PC-3 (cell line): ENCODE measurements at regions not wholly inside any gene's neighbourhood (a gene's known extent, or its start where the extent isn't known, plus 50 kb on each side); places are given as distances from the start of the nearest gene placed in this dataset.

Source experiments
- ATAC-seq: fragments of 200-7000 bp; cut with Tn5 transposase; 2 replicates; pipeline ENCODE4 v1.9.1; 2020; ENCODE audit warnings: mild to moderate bottlenecking, moderate library complexity
- BruUV-seq: library from RNA; stranded (reverse); fragments of 400-500 nt; replicated peaks from 2 replicates; lab custom pipeline; 2021; lab: Mats Ljungman, UMichigan
- CTCF ChIA-PET: fragments of 300-600 bp; sonication (Branson Sonifier 250); formaldehyde crosslinking; loops from one replicate; lab custom pipeline; 2022; ENCODE audit warnings: antibody characterized with exemption; lab: Charles Lee
- POLR2A ChIA-PET: fragments of 300-600 bp; sonication (Branson Sonifier 250); formaldehyde crosslinking; loops from one replicate; lab custom pipeline; 2022; ENCODE audit warnings: antibody characterized with exemption; ENCODE audit not compliant: unreplicated experiment; lab: Charles Lee
- DNase-seq: peaks from one replicate; pipeline ENCODE4 v3.0.0-alpha.2; 2015
- H2AFZ ChIP-seq: fragments of 300-600 bp; sonication (generic); 2 replicates; pipeline ENCODE4 v1.6.0; 2016; ENCODE audit warnings: antibody characterized with exemption, low read length
- H3F3A ChIP-seq: fragments of 300-600 bp; sonication (generic); one replicate; pipeline ENCODE4 v1.6.0; 2017; ENCODE audit warnings: antibody characterized with exemption, low read length, control low read depth, mild to moderate bottlenecking; ENCODE audit not compliant: unreplicated experiment
- H3K27ac ChIP-seq: fragments of 300-600 bp; sonication (generic); 2 replicates; pipeline ENCODE4 v1.5.1; 2016; ENCODE audit warnings: mild to moderate bottlenecking, low read length
- H3K27me3 ChIP-seq: fragments of 300-600 bp; sonication (generic); 2 replicates; pipeline ENCODE4 v1.6.1; 2016; ENCODE audit warnings: low read length, mixed read lengths
- H3K36me3 ChIP-seq: fragments of 300-600 bp; sonication (generic); 2 replicates; pipeline ENCODE4 v1.6.1; 2016; ENCODE audit warnings: low read depth, mixed run types, low read length, mixed read lengths
- H3K4me1 ChIP-seq: fragments of 300-600 bp; sonication (generic); 2 replicates; pipeline ENCODE4 v1.5.1; 2016; ENCODE audit warnings: low read length; ENCODE audit not compliant: insufficient read depth
- H3K4me2 ChIP-seq: fragments of 300-600 bp; sonication (generic); 2 replicates; pipeline ENCODE4 v1.6.0; 2016; ENCODE audit warnings: low read length
- H3K4me3 ChIP-seq: fragments of 300-600 bp; sonication (generic); 2 replicates; pipeline ENCODE4 v1.5.1; 2016; ENCODE audit warnings: mild to moderate bottlenecking, low read length, mixed read lengths
- H3K79me2 ChIP-seq: fragments of 300-600 bp; sonication (generic); 2 replicates; pipeline ENCODE4 v1.6.1; 2017; ENCODE audit warnings: low read length, mixed read lengths
- H3K9ac ChIP-seq: fragments of 300-600 bp; sonication (generic); 2 replicates; pipeline ENCODE4 v1.6.0; 2016; ENCODE audit warnings: mild to moderate bottlenecking, low read length
- H3K9me2 ChIP-seq: fragments of 300-600 bp; sonication (generic); replicated peaks from 2 replicates; pipeline ENCODE4 v1.6.1; 2016; ENCODE audit warnings: mixed run types, low read length, mixed read lengths
- H3K9me3 ChIP-seq: fragments of 300-600 bp; sonication (generic); 2 replicates; pipeline ENCODE4 v1.6.1; 2016; ENCODE audit warnings: low read length, mixed read lengths
- H4K20me1 ChIP-seq: fragments of 300-600 bp; sonication (generic); 2 replicates; pipeline ENCODE4 v1.6.1; 2016; ENCODE audit warnings: low read length, mixed read lengths
- CTCF ChIP-seq: fragments of 300-600 bp; sonication (generic); conservative IDR thresholded peaks from 2 replicates; pipeline ENCODE4 v1.5.1; 2017; ENCODE audit warnings: antibody characterized with exemption, low read depth, mild to moderate bottlenecking, low read length
- EZH2 ChIP-seq: fragments of 300-600 bp; sonication (generic); IDR thresholded peaks from one replicate; pipeline ENCODE4 v1.6.1; 2017; ENCODE audit warnings: antibody characterized with exemption, mild to moderate bottlenecking, low read length; ENCODE audit not compliant: unreplicated experiment
- EZH2phosphoT487 ChIP-seq: fragments of 300-600 bp; sonication (generic); IDR thresholded peaks from 2 replicates; pipeline ENCODE4 v1.6.1; 2018; ENCODE audit warnings: mild to moderate bottlenecking, antibody characterized with exemption, low read length, borderline replicate concordance
- intact Hi-C: fragments of 100-400 bp; cut with micrococcal nuclease; formaldehyde crosslinking; loops from 2 replicates; pipeline ENCODE4 v1.9.0; 2023

- Histone ChIP-seq H3K4me2 (no peak overlapping the region), H3K4me1 (no peaks in the 10 kb centered on the region), H3K9ac (no peak overlapping the region), H3K4me3 (no peak overlapping the region), H3F3A (no peaks in the 10 kb centered on the region), H3K36me3 (no peaks in the 10 kb centered on the region), H4K20me1 (no peaks in the 10 kb centered on the region), H3K9me3 (no peaks in the 10 kb centered on the region), H3K9me2 (no peaks in the 10 kb centered on the region), H2AFZ (no peak overlapping the region), H3K79me2 (no peaks in the 10 kb centered on the region), H3K27ac (no peak overlapping the region), H3K27me3 (no peaks in the 10 kb centered on the region)
- POLR2A ChIA-PET: no interaction called here
- ATAC-seq: no peak
- DNase-seq: no peak
- CTCF ChIA-PET: no interaction called here
- no TSS peak for BruUV-seq
- TF ChIP-seq EZH2 (no peak), CTCF (no peak), EZH2phosphoT487 (no peak)
- intact Hi-C loops: no loop called here
Observed at GRCh38 chr7:46902463-46902862, 679.4 kb downstream of the TNS3 start.

GRCh38 chr7:46900312-46901263 lies 681.3 kb downstream of the TNS3 start:
- Histone ChIP-seq H3K27me3 (no peaks in the 10 kb centered on the region), H3K36me3 (no peaks in the 10 kb centered on the region), H3K79me2 (no peaks in the 10 kb centered on the region), H2AFZ (no peak overlapping the region), H3F3A (no peaks in the 10 kb centered on the region), H3K4me3 (no peak overlapping the region), H3K27ac (no peak overlapping the region), H3K9me3 (no peaks in the 10 kb centered on the region), H3K9ac (no peak overlapping the region), H3K4me1 (no peaks in the 10 kb centered on the region), H3K4me2 (no peak overlapping the region), H4K20me1 (no peaks in the 10 kb centered on the region), H3K9me2 (no peaks in the 10 kb centered on the region)
- DNase-seq: peak; percentile 3
- CTCF ChIA-PET: no interaction called here
- TF ChIP-seq CTCF (no peak), EZH2 (no peak), EZH2phosphoT487 (no peak)
- POLR2A ChIA-PET: no interaction called here
- BruUV-seq: no TSS peak
- intact Hi-C loops: no loop called here
- ATAC-seq: peak; percentile 27

GRCh38 chr7:46897381-46897780 lies 684.5 kb downstream of the TNS3 start:
- intact Hi-C loops: no loop called here
- no peak overlapping the region for H3K9ac ChIP-seq

More at GRCh38 chr7:46897381-46897780, 684.5 kb downstream of the TNS3 start:
- Histone ChIP-seq H3K9me2 (no peaks in the 10 kb centered on the region), H3K27me3 (no peaks in the 10 kb centered on the region), H4K20me1 (no peaks in the 10 kb centered on the region), H3K9me3 (no peaks in the 10 kb centered on the region), H2AFZ (no peak overlapping the region), H3K36me3 (no peaks in the 10 kb centered on the region), H3K4me1 (no peaks in the 10 kb centered on the region), H3F3A (no peaks in the 10 kb centered on the region), H3K4me3 (no peak overlapping the region), H3K4me2 (no peak overlapping the region), H3K79me2 (no peaks in the 10 kb centered on the region), H3K27ac (no peak overlapping the region)
- ChIA-PET CTCF (no interaction called here), POLR2A (no interaction called here)
- DNase-seq (no peak), ATAC-seq (no peak)
- TF ChIP-seq CTCF: no peak
- no peak for TF ChIP-seq EZH2
- no peak for TF ChIP-seq EZH2phosphoT487
- BruUV-seq: no TSS peak
